Effector CD8-positive, alpha-beta T cell (primary cell): ENCODE measurements at regions not wholly inside any gene's neighbourhood (a gene's known extent, or its start where the extent isn't known, plus 50 kb on each side); places are given as distances from the start of the nearest gene placed in this dataset.

Source experiments
- DNase-seq: peaks from one replicate; lab custom pipeline; 2025; lab: John Stamatoyannopoulos, UW

DNA sequence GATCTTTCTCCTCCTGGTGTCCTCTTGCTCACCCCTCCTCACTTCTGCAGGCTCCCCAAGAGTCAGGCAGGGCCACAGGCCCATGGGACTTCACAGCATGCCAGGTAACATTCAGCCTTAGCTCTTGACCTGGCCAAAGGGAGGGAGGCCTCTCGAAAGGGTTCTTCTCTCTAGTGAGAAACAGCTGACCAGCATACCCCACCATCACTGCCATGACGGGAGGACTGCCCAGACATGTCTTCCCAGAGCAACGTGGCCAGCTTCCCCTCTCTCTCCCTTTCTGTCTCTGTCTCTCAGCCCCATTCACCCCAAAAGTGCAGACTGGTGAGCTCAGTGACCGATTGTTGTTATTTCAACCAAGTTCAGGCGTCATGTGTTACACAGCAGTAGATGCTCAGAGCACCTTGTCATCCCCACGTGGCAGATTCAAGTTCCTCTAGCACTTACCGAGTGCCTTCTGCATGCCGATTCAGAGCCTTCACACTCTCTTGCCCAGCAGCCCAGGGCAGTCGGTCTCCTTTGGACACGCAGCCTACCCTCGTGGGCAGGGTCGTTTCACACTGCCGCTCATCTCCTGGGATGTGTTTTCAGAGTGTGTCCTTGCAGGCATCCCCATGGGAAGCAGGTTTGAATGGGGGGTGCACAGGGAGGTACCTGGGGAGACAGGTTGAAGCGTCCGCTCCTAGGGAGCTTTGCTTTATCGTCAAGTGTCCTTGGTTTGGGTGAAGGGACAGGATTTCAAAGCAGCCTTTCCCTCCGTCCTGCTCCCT, 259.9 kb downstream of the NDUFA10 start:
- no peak for DNase-seq

DNA sequence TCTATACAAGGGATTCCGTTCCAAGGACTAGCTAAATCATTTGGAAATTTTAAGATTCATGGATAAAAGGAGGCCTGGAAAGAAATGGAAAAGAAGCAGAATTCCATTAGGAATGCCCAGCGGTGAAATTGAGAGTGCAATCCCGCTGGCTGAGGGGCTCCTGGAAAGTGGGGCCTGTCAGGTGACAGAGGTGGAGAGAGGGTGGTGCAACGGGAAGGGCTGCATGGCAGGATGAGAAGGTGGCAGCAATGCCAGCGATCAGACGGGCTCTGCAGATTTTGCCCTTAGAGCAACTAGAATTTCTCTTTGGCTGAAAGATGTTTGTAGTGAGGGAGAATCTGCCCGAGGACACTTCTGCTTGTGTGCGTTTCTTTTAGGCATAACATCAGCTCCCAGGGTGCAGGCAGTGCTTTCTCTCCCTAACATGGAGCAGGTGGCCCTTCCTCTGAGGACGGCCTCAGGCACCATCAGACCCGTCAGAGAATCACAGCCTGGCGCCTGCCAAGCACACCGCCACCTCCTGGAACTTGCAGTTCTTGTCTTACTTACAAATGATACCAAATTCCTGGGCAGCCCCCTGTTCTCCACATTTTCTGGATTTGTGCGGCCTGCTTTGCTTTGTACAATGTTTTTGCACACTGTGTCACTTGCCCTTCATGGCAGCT, 261.6 kb downstream of the NDUFA10 start:
- DNase-seq, result no peak

GRCh38 chr2:239762655-239763269, 262.4 kb downstream of the NDUFA10 start:
- DNase-seq, result no peak

GRCh38 chr2:239762106-239762505, 263.0 kb downstream of the NDUFA10 start:
- DNase-seq, result no peak

GRCh38 chr2:239760596-239760995, 264.5 kb downstream of the NDUFA10 start:
- DNase-seq, result no peak

GRCh38 chr2:239758279-239758877, 266.8 kb downstream of the NDUFA10 start:
- DNase-seq, result no peak

DNA sequence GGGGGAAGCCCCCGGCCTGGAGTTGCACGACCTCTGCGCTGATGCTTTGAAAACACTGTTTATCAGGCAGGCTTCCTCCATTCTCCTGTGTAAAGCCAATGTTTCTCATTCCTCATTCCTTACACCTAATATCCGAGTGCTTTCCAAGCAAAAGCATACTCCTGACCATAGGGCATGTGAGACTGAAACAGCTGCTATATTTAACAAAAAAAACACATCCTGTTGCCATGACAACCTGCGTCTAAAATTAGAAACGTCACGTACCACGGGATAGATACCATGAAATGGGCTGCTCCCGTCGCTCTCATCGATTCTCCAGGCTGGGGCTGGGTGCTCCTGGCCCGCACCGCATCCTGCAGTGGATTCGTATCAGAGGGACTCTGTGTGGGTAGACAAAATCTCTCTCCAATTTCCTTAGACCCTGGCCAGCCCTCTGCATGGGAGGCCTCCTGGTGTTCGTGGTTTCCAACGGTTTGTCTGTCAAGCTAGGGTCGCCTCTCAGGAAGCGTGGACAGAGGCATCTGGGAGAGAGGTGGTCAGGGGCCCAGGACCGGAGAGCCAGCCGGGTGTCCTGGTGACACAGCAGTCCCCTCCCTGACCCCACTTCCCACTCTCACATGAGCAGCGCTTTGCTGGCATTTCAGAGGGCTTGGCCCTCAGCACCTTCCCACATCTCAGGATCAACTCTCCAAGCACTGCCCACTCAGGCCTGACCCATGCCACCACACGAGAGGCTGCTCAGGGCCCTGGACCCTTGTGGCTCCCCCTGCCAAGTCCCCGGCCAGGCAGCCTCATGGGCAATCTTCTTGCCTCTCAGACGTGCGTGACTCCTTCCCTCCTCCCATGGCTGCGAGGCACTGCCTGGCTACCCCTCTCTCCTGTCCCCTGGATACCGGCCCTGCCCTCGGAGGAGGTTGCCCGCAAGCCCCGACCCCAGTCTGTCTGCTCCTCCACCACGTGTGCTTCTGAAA, 268.1 kb downstream of the NDUFA10 start:
- no peak for DNase-seq

DNA sequence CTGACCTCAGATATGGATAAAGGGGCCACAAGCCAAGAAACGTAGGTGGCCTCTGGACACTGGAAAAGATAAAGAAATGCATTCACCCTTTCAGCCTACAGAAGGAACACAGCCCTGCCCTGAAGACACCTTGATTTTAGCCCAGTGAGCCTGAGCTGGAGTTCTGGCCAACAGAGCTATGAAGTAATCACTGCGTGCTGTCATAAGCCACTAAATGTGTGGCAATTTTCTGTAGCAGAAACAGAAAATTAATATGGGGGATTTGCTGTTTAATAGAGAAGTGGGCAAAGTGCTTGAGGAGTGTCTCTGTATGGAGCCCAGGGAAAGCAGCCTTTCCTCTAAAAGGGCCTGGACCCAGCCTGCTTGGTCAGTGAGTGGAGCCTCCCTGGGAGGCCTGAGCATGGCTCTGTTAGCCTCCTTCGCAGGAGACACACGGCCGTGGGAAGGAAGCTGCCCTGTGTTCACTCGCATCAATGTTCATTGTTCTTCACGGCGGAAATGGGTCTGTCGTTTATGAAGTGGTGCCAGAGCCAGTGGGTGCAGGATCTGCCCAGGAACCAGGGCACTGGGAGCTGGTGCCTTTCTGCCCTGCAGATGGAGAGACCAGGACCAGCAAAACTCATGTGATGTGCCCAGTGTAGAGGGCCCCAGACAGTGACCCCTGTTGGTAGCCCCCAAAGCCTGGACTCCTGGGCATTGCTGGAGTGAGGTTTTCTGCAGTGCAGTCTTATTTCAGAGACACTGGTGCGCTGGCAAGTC, 268.9 kb downstream of the NDUFA10 start:
- DNase-seq, result no peak

- no peak for DNase-seq
Observed at GRCh38 chr2:239753401-239753837, 271.7 kb downstream of the NDUFA10 start.

DNA sequence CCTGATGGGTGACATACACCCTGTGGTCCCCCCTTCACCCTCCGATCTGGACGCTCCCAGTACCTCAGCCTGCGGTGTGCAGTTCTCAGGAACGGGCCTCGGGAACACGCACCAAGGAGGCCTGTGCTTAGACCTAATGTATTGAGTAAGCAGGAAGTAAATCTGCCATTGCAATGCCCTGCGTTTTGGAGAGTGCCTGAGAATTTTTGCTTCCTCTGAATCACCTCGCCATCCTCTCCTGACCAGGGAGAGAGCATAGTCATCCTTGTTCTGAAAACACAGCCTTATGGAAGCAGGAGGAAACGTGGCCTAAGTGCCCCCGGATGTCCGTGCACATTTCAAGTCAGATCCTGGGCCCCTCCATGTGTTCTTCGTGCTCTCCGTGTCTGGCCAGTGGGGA, 272.2 kb downstream of the NDUFA10 start:
- DNase-seq, result no peak

DNA sequence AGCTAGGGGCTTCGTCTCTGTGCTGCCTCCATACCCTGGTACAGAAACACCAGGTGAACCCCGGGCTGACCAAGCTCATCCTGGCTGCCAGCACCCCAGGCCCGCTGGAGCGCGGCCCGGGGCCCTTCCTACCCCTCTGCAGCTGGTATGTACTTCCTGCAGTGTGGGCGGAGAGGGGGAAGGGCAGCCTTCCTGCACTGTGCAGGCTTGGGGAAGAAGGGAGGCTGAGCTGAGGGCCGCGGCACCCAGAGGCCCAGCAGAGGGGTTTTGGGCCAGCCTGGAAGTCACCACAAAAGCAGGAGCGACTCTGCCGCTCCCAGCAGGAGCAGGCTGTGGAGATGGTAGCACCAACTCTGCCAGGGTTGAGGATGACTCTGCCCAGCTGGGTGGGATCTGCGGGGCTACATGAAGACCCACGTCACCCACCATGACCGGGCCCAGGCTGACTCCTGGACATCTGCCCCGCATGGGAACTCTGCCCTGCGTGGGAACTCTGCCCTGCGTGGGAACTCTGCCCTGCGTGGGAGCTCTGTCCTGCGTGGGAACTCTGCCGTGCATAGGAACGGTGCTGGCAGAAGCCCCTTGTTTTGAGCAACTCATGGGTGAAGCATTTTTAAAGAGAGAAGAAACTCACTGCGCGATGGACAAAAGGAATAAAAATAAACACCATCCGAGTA, 273.3 kb downstream of the NDUFA10 start:
- DNase-seq, result no peak

GRCh38 chr2:239750929-239751678, 274.0 kb downstream of the NDUFA10 start:
- DNase-seq, result no peak

GRCh38 chr2:239750045-239750835, 274.9 kb downstream of the NDUFA10 start:
- no peak for DNase-seq

GRCh38 chr2:239749272-239749873, 275.8 kb downstream of the NDUFA10 start:
- DNase-seq, result no peak

- DNase-seq, result no peak
Observed at GRCh38 chr2:239748811-239749210, 276.3 kb downstream of the NDUFA10 start.

DNA sequence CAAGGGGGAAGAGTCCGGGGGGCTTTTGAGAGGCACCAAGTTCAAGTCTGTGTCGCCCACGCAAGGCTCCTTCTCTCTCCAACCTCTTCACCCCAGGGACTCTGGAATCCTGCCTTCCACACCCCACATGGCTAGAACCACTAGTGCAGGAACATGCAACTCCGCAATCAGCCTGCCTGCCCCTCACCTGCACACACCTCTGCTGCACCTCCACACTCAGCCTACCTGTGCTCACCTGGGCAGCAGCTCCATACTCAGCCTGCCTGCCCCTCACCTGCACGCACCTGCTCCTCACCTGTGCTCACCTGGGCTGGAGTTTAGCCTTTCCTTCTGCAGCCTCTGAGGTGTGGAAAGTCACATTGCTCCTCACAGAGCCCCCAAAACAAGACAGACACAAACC, 277.4 kb downstream of the NDUFA10 start:
- no peak for DNase-seq

DNA sequence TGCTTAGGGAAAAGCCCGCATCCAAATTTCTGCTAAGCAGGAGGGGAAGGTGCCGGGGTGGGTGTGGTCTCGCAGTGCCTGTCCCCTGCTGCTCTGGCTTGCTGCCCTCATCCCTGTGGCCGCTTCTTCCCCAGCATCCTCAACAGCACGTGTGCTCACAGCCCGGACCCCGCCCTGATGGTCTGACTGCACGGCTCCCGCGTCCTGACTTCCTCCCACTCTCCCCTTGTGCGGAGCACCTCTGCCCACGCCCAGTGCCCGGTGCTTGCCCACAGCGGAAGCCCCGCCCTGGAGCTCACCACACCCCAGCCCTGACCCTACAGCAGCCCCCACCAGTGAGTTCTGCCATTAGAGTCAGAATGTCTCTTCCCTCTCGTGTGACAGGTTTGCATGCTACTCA, 277.9 kb downstream of the NDUFA10 start:
- no peak for DNase-seq
